ENCODE measurements at regions not wholly inside any gene's neighbourhood (a gene's known extent, or its start where the extent isn't known, plus 50 kb on each side); places are given as distances from the start of the nearest gene placed in this dataset.

DNA sequence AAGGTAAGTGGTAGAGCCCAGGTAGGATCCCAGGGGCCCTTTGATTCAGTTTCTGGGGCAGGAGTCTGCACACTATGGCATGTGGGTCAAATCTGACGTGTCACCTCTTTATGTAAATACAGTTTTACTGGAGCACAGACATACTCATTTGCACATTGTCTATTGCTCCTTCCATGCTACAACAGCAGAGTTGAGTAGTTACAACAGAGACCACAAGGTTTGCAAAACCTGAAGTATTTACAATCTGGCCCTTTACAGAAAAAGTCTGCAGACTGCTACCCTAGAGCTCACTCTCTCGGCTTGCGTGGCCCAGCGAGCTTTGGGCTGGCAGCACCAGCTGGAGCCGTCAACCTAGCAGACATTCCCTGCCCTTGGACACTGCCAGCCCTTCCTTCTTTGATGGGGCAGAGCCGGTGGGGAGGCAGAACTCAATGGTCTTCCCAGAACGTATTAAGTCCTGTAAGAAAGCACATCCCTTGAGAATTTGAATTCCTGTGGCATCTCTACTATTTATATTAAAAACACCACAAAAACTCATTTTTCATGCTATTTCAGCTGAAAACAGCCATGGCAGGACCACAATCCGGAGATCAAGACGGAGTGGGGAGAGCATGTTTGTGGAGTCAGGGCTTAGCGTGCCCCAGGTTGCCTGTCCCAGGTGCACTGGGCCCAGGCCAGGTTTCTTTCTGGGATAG is 133.1 kb upstream of the NUDT7 start:
- intact Hi-C loops (cut with DNase I) = no loop called here
- H3K27me3 ChIP-seq = no peaks in the 10 kb centered on the region
- DNase-seq (ENCODE audit: low spot score in 2 of 2) = no peak
- no peak overlapping the region for H3K27ac ChIP-seq
- no peak overlapping the region for H3K4me3 ChIP-seq
- TF ChIP-seq, protein P1, sequence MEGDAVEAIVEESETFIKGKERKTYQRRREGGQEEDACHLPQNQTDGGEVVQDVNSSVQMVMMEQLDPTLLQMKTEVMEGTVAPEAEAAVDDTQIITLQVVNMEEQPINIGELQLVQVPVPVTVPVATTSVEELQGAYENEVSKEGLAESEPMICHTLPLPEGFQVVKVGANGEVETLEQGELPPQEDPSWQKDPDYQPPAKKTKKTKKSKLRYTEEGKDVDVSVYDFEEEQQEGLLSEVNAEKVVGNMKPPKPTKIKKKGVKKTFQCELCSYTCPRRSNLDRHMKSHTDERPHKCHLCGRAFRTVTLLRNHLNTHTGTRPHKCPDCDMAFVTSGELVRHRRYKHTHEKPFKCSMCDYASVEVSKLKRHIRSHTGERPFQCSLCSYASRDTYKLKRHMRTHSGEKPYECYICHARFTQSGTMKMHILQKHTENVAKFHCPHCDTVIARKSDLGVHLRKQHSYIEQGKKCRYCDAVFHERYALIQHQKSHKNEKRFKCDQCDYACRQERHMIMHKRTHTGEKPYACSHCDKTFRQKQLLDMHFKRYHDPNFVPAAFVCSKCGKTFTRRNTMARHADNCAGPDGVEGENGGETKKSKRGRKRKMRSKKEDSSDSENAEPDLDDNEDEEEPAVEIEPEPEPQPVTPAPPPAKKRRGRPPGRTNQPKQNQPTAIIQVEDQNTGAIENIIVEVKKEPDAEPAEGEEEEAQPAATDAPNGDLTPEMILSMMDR (IDR thresholded peaks at IDR 0.05) = no peak
- H3K4me1 ChIP-seq = no peaks in the 10 kb centered on the region
- no peaks in the 10 kb centered on the region for H3K36me3 ChIP-seq
- no peaks in the 10 kb centered on the region for H3K9me3 ChIP-seq

DNA sequence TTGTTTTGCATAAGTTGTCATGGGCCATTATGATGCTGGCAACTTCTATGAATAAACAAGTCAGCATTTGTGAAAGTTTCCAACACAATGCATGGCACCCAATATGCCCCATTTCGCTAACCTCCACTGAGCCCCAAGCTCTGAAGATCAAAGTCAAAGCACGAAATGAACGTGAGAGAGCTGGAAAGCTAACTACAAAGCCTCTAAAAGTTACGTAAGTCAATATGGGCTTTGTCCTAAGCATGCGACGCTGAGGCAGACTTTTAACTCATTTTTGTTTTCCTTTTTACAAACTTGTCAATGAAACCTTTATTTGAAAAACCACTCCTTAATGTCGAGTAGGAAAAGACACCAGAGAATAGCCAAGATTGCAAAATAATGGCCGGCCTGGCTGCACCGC is 131.6 kb upstream of the NUDT7 start:
- H3K27me3 ChIP-seq = no peaks in the 10 kb centered on the region
- H3K36me3 ChIP-seq = no peaks in the 10 kb centered on the region
- no peaks in the 10 kb centered on the region for H3K4me1 ChIP-seq
- DNase-seq (ENCODE audit: low spot score in 2 of 2) = no peak
- intact Hi-C loops (cut with DNase I) = no loop called here
- TF ChIP-seq, protein P1 (IDR thresholded peaks at IDR 0.05) = no peak
- H3K4me3 ChIP-seq = no peak overlapping the region
- H3K9me3 ChIP-seq = no peaks in the 10 kb centered on the region
- H3K27ac ChIP-seq = no peak overlapping the region

DNA sequence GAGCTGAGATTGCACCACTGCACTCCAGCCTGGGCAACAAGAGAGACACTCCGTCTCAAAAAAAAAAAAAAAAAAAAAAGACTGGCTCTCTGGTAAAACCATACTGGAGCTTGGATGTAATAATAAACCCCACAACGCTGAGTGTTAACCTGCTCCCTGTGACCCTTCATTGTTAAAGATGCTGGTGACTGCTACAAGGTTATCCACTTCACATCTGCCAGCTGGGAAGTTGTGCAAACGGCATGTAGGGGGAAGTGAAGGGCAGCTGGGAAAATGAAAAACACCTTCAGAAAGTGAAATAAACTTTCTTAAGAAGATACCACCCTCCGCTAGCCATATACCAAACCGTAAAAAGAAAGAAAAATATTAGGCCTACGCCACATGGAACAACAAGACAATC is 131.0 kb upstream of the NUDT7 start:
- intact Hi-C loops (cut with DNase I) = no loop called here
- Histone ChIP-seq H3K27ac (no peak overlapping the region), H3K4me1 (no peaks in the 10 kb centered on the region), H3K9me3 (no peaks in the 10 kb centered on the region), H3K27me3 (no peaks in the 10 kb centered on the region), H3K4me3 (no peak overlapping the region), H3K36me3 (no peaks in the 10 kb centered on the region)
- TF ChIP-seq, protein P1 (IDR thresholded peaks at IDR 0.05) = no peak
- no peak for DNase-seq (ENCODE audit: low spot score in 2 of 2)

DNA sequence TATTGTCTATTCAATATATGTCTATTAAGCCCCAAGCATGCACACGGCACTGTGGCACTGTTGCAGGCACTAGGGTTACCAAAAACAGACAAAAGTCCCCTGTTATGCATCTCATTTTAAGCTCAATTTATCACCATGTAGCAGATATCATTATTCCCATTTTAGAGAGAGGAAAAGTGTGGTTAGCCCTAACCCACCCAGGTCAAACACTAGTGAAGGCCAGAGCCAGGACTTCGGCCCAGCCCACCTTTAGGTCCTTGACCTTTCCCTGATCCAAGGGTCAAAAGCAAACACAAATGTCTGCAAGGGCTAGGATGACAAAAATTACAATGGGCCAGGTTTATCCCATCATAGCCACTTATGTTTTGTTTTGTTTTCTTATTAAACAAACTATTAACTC is 130.3 kb upstream of the NUDT7 start:
- Histone ChIP-seq H3K4me1 (no peaks in the 10 kb centered on the region), H3K4me3 (no peak overlapping the region), H3K27me3 (no peaks in the 10 kb centered on the region), H3K27ac (no peak overlapping the region), H3K36me3 (no peaks in the 10 kb centered on the region), H3K9me3 (no peaks in the 10 kb centered on the region)
- intact Hi-C loops (cut with DNase I) = no loop called here
- no peak for DNase-seq (ENCODE audit: low spot score in 2 of 2)
- TF ChIP-seq, protein P1 (IDR thresholded peaks at IDR 0.05) = no peak

DNA sequence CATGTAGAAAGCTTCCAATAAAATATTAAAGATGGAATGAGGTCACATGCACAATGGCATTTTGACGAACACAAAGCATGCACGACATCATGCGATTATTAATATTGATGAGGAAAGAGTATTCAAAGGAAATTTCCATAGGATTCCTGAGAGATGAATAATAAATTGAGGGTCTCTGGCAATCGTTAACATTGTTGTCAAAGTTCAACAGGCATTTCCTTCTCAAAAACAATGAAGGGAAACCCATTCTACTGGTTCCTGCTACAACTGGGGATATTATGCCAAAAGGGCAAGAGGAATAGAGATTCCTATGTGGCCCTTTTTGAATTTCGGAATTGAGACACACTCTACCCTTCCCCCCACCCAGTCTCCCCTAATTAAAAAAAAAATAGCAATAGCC is 128.3 kb upstream of the NUDT7 start:
- intact Hi-C loops (cut with DNase I) = no loop called here
- H3K27ac ChIP-seq = no peak overlapping the region
- DNase-seq (ENCODE audit: low spot score in 2 of 2) = no peak
- no peak overlapping the region for H3K4me3 ChIP-seq
- no peaks in the 10 kb centered on the region for H3K36me3 ChIP-seq
- TF ChIP-seq, protein P1 (IDR thresholded peaks at IDR 0.05) = no peak
- H3K4me1 ChIP-seq = no peaks in the 10 kb centered on the region
- no peaks in the 10 kb centered on the region for H3K9me3 ChIP-seq
- H3K27me3 ChIP-seq = no peaks in the 10 kb centered on the region

Measured in ascending aorta (tissue), 2 donors.